ENCODE measurements at regions not wholly inside any gene's neighbourhood (a gene's known extent, or its start where the extent isn't known, plus 50 kb on each side); places are given as distances from the start of the nearest gene placed in this dataset.

GRCh38 chr9:93809204-93809940 is 145.8 kb downstream of the BARX1 start:
- intact Hi-C loops (cut with DNase I), result no loop called here
- no peaks in the 10 kb centered on the region for H3K36me3 ChIP-seq
- no peak overlapping the region for H3K4me3 ChIP-seq (replicated peaks in 1 of 3)
- TF ChIP-seq CTCF (IDR thresholded peaks at IDR 0.05) (no peak), POLR2A (IDR thresholded peaks at IDR 0.05) (no peak)
- H3K27me3 ChIP-seq, result no peaks in the 10 kb centered on the region
- 81 to 100% methylated on average over 3 to 11 of the region's 12 CpGs for WGBS, 2 donors
- DNase-seq, result no peak
- H3K4me1 ChIP-seq, result no peaks in the 10 kb centered on the region
- H3K9me3 ChIP-seq, result no peaks in the 10 kb centered on the region
- no peak overlapping the region for H3K27ac ChIP-seq

GRCh38 chr9:93808115-93809029 is 146.8 kb downstream of the BARX1 start:
- DNase-seq, result no peak
- Histone ChIP-seq H3K4me1 (no peaks in the 10 kb centered on the region), H3K4me3 (replicated peaks in 1 of 3) (no peak overlapping the region), H3K36me3 (no peaks in the 10 kb centered on the region), H3K27ac (no peak overlapping the region), H3K27me3 (no peaks in the 10 kb centered on the region), H3K9me3 (no peaks in the 10 kb centered on the region)
- intact Hi-C loops (cut with DNase I), result no loop called here
- TF ChIP-seq CTCF (IDR thresholded peaks at IDR 0.05), result no peak
- no peak for TF ChIP-seq POLR2A (IDR thresholded peaks at IDR 0.05)
- WGBS, 2 donors, result 67 to 84% methylated on average over 10 of the region's 10 CpGs

GRCh38 chr9:93807166-93808074 is 147.7 kb downstream of the BARX1 start:
- intact Hi-C loops (cut with DNase I), result no loop called here
- DNase-seq, result no peak
- no peaks in the 10 kb centered on the region for H3K27me3 ChIP-seq
- no peak overlapping the region for H3K27ac ChIP-seq
- H3K36me3 ChIP-seq, result no peaks in the 10 kb centered on the region
- no peak overlapping the region for H3K4me3 ChIP-seq (replicated peaks in 1 of 3)
- no peaks in the 10 kb centered on the region for H3K9me3 ChIP-seq
- WGBS, 2 donors, result 58 to 62% methylated on average over 13 to 14 of the region's 14 CpGs
- no peaks in the 10 kb centered on the region for H3K4me1 ChIP-seq
- no peak for TF ChIP-seq CTCF (IDR thresholded peaks at IDR 0.05)
- no peak for TF ChIP-seq POLR2A (IDR thresholded peaks at IDR 0.05)

- H3K27ac ChIP-seq, result no peak overlapping the region
- no peak for DNase-seq
Observed at GRCh38 chr9:93801581-93802284, 153.4 kb downstream of the BARX1 start.

More at GRCh38 chr9:93801581-93802284, 153.4 kb downstream of the BARX1 start:
- Histone ChIP-seq H3K36me3 (no peaks in the 10 kb centered on the region), H3K9me3 (no peaks in the 10 kb centered on the region), H3K4me1 (no peaks in the 10 kb centered on the region), H3K27me3 (no peaks in the 10 kb centered on the region), H3K4me3 (replicated peaks in 1 of 3) (no peak overlapping the region)
- TF ChIP-seq CTCF (IDR thresholded peaks at IDR 0.05) (no peak), POLR2A (IDR thresholded peaks at IDR 0.05) (no peak)
- intact Hi-C loops (cut with DNase I), result no loop called here
- 72 to 81% methylated on average over 7 of the region's 7 CpGs for WGBS, 2 donors

Data from thyroid gland (tissue), 4 donors.